ENCODE measurements at regions not wholly inside any gene's neighbourhood (a gene's known extent, or its start where the extent isn't known, plus 50 kb on each side); places are given as distances from the start of the nearest gene placed in this dataset.

- intact Hi-C loops (cut with DNase I), result no loop called here
- no peaks in the 10 kb centered on the region for H3K36me3 ChIP-seq
- DNase-seq, result no peak
- no peaks in the 10 kb centered on the region for H3K9me3 ChIP-seq
- H3K4me1 ChIP-seq, result peaks cover 0 to 2% of the 10 kb centered on the region in 2 donors
- WGBS, 2 donors, result 95 to 97% methylated on average over 2 of the region's 2 CpGs
- TF ChIP-seq POLR2A (IDR thresholded peaks at IDR 0.05), result no peak
- no peak for TF ChIP-seq CTCF (IDR thresholded peaks at IDR 0.05)
- no peak overlapping the region for H3K4me3 ChIP-seq (replicated peaks in 1 of 3)
- no peaks in the 10 kb centered on the region for H3K27me3 ChIP-seq
- H3K27ac ChIP-seq, result no peak overlapping the region
Observed at GRCh38 chr1:65050735-65051134, 84.4 kb upstream of the JAK1 start.

GRCh38 chr1:65054481-65054880, 88.1 kb upstream of the JAK1 start:
- intact Hi-C loops (cut with DNase I), result no loop called here
- peaks cover 3 to 4% of the 10 kb centered on the region in 2 donors for H3K4me1 ChIP-seq
- H3K4me3 ChIP-seq (replicated peaks in 1 of 3), result no peak overlapping the region
- TF ChIP-seq CTCF (IDR thresholded peaks at IDR 0.05), result no peak
- DNase-seq, result no peak
- H3K27me3 ChIP-seq, result no peaks in the 10 kb centered on the region
- H3K27ac ChIP-seq, result no peak overlapping the region
- peaks cover 9 to 12% of the 10 kb centered on the region in 2 donors for H3K36me3 ChIP-seq
- 90 to 97% methylated on average over 3 of the region's 3 CpGs for WGBS, 2 donors
- no peaks in the 10 kb centered on the region for H3K9me3 ChIP-seq

- intact Hi-C loops (cut with DNase I), result no loop called here
- no peak for DNase-seq
- 84 to 95% methylated on average over 2 of the region's 2 CpGs for WGBS, 2 donors
- H3K4me3 ChIP-seq (replicated peaks in 1 of 3), result no peak overlapping the region
- TF ChIP-seq POLR2A (IDR thresholded peaks at IDR 0.05) (no peak), CTCF (IDR thresholded peaks at IDR 0.05) (no peak)
- H3K27ac ChIP-seq, result no peak overlapping the region
- peaks cover 9 to 12% of the 10 kb centered on the region in 2 donors for H3K36me3 ChIP-seq
- H3K27me3 ChIP-seq, result no peaks in the 10 kb centered on the region
- H3K4me1 ChIP-seq, result peaks cover 3 to 4% of the 10 kb centered on the region in 2 donors
- no peaks in the 10 kb centered on the region for H3K9me3 ChIP-seq
Observed at GRCh38 chr1:65055747-65056146, 89.4 kb upstream of the JAK1 start.

- 95 to 100% methylated on average over 1 of the region's 1 CpG for WGBS, 2 donors
- DNase-seq, result no peak
- Histone ChIP-seq H3K4me3 (replicated peaks in 1 of 3) (no peak overlapping the region), H3K9me3 (no peaks in the 10 kb centered on the region), H3K36me3 (peaks cover 9 to 12% of the 10 kb centered on the region in 2 donors), H3K4me1 (peaks cover 3 to 4% of the 10 kb centered on the region in 2 donors), H3K27ac (no peak overlapping the region), H3K27me3 (no peaks in the 10 kb centered on the region)
- intact Hi-C loops (cut with DNase I), result no loop called here
- TF ChIP-seq CTCF (IDR thresholded peaks at IDR 0.05) (no peak), POLR2A (IDR thresholded peaks at IDR 0.05) (no peak)
Observed at GRCh38 chr1:65056234-65056633, 89.9 kb upstream of the JAK1 start.

- no peaks in the 10 kb centered on the region for H3K9me3 ChIP-seq
- H3K36me3 ChIP-seq, result peaks cover 9 to 12% of the 10 kb centered on the region in 2 donors
- TF ChIP-seq POLR2A (IDR thresholded peaks at IDR 0.05), result no peak
- no peak for TF ChIP-seq CTCF (IDR thresholded peaks at IDR 0.05)
- intact Hi-C loops (cut with DNase I), result no loop called here
- H3K4me1 ChIP-seq, result peaks cover 3 to 7% of the 10 kb centered on the region in 2 donors
- H3K27me3 ChIP-seq, result no peaks in the 10 kb centered on the region
- H3K27ac ChIP-seq, result no peak overlapping the region
- 80 to 94% methylated on average over 3 of the region's 3 CpGs for WGBS, 2 donors
- DNase-seq, result no peak
- no peak overlapping the region for H3K4me3 ChIP-seq (replicated peaks in 1 of 3)
Observed at GRCh38 chr1:65056866-65057265, 90.5 kb upstream of the JAK1 start.
